NCI-H2171 treated with DMSO at 0.1 percent for 48 hours (cell line): ENCODE measurements at regions not wholly inside any gene's neighbourhood (a gene's known extent, or its start where the extent isn't known, plus 50 kb on each side); places are given as distances from the start of the nearest gene placed in this dataset.
"Not testable (repeated sequence)": the region's sequence is repeated elsewhere in the genome, so short reads cannot be mapped to it uniquely, and the experiment has no call there.

ENCODE experiments used
- DNase-seq: peaks from one replicate; lab custom pipeline; 2025; lab: John Stamatoyannopoulos, UW

DNA sequence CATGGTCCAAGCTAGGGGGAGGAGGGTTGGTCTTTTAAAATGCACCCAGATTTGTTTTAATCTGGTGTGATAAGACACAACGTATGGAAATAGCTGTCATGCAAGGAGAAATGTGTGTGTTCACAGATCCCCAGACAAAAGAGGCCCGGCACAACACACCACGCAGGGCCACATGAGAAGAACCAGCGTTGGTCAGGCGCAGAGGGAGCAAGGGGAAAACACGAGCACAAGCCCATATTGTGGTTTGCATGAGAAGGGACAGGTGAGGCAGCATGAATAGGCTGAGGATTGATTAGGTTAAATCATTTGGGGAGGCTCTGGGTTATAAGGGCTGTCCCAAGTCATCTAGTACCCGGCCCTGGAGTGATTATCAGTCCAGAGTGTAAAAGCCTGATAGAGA is 272.5 kb upstream of the NCKAP5 start:
- no peak for DNase-seq

DNA sequence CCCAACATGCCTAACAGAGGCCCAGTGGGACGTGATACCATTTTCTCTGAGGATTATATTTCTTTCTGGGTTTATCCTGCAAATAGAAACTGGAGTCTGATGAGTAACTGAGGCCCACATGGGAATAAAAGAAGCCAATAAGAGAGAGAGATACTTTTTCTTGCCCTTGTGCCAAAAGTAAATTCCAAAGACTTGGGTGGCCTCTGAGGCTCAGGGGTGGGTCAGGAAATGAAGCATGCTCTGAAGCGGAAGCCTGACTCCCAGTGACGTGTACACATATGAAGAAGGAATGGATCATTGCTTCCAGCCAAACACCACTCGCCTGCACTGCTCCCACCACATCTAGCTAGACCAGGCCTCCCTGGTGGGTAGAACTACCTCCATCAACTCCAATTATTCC is 273.6 kb upstream of the NCKAP5 start:
- DNase-seq, result no peak

DNA sequence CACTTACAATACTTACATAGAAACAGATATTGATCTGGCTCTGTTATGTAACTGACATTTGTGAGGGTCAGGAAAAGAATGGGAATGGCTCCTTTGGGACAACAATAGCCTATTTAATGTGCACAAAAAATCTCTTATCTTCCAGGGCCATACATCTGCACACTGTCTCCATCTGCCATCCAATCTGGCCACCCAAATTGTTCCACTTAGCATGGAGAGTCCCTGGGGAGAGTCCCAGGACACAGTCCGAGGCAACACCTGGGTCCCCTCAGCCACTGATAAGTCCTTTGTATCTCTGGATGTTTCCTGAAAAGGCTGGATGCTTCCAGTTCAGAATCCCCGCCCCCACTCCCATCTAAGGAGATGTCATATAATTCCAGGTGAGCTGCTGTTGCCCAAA is 274.2 kb upstream of the NCKAP5 start:
- peak; percentile 44 for DNase-seq

DNA sequence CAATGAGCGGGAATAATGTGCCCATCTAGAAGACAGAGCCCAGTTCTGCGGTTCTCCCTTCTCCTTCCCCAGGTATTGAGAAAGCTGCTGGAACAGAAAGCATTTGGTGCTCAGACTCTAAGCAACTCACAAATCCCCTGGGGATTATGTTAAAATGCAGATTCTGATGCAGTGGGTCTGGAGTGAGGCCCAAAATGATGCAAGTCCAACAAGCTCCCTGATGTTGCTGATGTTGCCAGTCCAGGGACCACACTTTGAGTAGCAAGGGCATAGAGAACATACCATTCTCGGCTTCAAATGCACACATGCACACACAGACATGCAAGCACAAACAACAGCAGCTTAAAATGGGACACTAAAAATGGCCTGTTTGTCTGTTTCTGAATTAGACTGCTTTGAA is 274.8 kb upstream of the NCKAP5 start:
- DNase-seq, result no peak

DNA sequence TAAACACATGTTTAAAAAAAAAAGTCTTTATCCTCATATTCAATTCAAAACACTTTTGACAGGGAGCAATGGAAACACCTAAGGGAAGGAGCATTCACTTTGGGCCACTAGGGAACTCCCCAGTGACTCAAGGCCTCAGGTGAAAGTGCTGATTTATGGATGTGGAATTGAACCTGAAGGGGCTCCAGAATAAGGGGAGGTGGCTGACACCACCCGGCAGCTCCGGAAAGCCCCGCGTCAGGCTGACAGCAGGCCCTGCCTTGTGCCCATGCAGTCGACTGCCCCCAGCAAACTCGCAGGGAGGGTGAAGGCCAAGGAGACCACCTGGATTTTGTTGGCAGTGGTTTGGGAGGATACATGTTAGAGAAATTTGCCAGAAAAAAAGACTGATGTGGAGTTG is 275.3 kb upstream of the NCKAP5 start:
- no peak for DNase-seq

DNA sequence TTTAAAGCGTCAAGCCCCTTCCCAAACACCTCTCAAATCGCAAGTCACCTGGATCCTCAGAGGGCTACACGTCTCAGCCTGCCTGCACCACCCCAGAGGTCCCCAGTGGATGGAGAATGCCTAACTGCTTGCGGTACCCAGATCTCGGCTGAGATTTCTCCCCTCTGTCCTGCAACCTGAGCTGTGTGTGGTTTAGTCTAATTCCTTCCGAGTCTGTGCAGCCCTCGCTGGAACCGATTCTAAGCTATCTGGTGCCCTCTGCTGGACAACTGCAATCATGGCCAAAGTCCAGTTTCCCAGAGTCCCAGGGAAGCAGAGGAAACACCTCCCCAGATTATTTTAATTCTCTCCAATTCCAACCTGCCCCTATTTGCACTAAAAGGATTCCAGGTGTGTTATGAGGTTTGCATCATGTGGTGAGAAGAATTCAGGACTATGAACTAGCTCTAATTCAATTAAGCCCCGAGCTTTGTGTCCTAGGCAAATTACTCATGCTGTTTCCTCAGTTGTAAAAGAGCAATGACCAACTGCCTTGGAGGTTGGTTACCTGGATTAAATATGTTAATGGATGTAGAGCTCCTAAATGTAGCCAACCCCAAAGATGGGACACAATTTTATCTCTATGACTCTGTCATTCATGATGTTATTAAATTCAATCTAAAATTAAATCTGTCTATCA is 276.1 kb upstream of the NCKAP5 start:
- DNase-seq, result peak; percentile 74

DNA sequence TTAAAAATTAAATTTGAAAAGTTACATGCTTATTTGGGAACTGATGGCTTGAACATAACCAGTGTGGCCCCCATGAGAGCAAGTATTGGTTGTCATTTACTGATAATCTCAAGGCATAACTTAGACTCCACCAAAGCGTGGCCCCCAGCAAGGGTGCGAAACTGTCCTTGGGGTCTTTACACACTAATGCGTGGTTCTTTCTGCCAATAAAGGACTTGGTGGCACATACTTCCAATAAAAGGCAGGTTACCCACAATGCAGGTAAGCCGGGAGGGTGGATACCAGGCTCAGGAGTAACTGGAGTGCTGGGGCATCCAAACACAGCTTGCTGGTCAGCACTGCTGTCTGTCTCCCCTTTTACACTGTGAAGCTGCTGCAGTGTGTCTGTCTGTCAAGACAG is 278.2 kb upstream of the NCKAP5 start:
- no peak for DNase-seq

DNA sequence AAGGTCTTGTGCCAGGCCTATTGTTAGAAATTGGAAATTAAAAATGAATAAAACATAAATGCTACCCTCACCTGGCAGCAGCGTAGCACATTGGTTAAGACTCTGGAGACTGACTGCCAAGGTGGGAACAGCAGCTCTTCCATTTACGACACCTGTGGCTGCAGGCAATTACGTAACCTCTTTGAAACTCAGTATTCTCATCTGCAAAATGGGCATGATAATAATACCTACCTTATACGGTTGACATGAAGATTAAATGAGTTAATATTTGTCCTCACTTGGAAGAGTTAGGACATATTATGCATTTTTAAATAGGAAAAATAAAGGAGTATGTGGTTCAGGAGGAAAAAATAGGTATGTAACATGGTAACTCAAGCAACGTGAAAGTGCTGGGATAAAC is 279.3 kb upstream of the NCKAP5 start:
- no peak for DNase-seq

DNA sequence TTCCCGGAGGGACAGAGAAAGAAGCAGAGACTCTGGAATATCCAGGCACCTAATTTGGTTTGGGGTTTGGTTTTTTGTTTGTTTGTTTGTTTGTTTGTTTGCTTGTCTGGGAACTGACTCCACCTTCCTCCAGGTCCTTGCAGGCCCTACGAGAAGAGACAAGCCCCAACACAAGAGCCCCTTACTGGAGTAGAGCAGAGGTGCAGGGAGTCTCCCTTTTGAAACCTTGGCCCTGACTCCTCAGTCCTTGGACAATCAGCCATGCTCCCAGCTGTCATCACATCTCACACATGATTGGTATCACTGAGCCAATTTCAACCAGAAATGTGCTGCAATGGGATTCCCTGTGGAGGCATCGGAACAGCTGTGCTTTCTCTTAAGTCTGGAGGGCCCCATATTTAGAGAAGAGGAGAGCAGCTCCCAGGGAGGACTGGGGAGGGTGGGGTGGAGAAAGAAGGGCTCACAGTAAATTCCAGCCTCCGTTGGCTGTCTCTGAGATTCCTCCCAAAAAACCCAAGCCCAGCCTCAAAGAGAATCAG is 279.9 kb upstream of the NCKAP5 start:
- no peak for DNase-seq

DNA sequence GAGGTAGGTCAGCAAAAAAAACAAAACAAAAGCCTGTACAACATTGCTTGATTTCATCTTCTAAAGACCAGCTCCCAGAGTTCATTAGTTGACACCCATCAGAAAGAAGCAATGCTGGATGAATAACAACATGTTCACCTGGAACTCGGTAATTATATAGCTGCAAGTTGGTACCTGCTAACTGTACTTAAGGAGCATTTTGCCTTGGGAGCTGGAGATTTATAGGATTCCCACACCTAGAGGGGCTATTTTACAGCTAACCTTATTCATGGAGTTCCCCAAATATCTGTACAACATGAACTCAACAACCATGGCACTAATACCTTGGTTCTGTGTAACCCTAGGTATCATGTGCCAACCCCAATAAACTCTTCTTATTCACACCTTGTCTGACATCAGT is 281.1 kb upstream of the NCKAP5 start:
- no peak for DNase-seq

DNA sequence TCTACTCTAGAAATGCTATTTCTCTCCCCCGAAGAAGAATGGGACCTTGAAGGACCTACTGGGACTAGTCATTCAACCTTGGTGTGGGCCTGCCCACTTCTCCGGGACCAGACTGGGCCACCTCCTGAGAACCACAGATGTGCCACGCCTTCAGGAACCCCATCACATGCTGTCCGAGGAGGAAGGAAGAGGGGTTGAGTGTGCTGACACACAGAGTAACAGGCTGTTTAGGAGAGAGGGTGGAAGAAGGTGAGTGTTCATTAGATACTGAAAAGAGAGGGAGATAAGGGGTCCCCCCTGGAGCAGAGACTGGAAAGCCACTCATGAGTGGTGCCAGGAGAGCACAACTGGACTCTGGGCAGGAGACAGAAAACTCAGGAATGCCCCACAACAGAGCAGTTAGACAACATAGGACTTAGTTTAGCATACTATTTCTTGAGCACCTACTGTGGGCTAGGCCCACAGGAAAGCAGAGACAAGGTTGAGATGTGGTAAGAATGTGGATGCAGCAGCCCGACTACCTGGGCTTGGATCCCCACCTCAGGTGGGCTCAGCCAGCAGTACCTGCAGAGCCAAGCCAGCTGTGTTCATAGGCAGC is 286.4 kb upstream of the NCKAP5 start:
- DNase-seq, result no peak

DNA sequence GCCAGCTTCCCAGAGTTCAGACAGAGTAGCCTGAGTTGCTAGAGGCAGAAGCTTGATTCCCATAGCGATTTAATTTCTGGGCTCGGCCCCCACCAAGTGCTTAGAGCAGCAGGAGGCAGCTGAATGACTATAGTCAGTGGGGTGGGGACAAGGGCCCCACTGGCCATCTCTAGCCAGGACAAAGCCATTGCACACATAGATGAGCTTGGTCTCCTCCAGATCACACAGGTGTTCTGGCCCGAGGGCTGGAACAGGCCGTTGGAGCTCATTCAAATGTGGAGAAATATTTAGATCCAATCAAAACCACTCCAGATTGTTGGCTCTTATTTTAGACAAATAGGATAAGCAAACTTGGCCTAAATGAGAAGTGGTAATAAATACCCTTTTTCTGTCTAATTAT is 287.3 kb upstream of the NCKAP5 start:
- DNase-seq, result no peak

DNA sequence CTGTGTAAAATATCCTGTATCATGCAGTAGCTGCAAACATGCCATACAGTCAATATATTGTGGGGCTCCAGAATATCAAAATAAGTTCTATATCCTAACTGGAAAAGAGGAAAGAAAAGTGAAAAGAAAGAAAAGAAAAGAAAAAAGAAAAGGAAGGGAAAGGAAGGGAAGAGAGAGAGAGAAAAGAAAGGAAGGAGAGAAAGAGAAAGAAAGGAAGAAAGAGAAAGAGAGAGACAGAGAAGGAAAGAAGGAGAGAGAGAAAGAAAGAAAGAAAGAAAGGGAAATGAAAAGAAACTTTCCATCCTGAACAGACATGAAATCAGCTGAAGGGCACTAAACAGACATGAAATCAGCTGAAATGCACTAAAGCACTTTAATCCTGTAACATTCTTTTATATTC is 288.4 kb upstream of the NCKAP5 start:
- no peak for DNase-seq

DNA sequence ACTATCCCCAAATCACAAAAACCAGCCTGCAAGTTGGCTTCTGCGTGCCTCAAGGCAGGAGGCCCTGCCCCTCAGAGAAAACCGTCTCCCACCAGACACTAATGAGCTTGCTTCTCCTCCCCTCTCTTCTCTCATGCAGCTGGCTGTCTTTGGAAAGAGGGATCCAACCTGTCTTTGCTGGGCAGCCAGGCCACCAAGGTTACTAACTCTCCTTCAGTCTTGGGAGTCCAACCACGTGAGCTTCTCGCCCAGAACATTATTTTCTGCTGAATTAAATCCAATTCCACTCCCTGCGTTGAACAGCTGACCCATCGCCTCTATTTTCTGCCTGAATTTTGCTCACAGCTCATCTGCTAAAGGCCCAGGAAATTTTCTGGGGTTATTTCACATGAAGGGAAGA is 291.3 kb upstream of the NCKAP5 start:
- DNase-seq, result no peak

DNA sequence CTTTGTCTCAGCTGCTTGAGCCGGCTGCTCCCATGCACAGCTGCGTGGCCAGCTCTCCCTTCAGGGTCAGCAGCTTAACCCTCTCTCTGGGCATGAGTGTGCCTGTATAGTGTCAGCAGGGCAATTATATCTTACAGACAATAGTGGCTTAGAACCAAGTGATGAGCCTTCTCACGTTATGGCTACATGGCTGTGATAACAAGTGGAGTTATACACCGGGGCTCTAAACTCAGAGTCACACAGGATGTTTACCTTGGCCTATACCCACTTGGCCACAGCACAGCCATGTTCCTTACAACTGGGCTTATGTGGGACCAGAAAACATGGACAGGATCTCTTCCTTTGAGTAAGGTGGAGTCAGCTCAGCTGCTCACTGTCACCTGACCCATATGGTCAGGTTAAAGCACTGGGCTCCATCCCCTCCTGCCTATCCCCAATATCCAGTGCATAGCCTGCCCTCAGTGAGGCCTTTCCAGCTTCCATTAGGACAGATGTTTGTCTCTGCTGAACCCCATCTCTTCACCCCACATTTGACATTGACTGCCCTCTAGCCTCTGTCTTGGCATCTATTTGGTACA is 294.2 kb upstream of the NCKAP5 start:
- no peak for DNase-seq

DNA sequence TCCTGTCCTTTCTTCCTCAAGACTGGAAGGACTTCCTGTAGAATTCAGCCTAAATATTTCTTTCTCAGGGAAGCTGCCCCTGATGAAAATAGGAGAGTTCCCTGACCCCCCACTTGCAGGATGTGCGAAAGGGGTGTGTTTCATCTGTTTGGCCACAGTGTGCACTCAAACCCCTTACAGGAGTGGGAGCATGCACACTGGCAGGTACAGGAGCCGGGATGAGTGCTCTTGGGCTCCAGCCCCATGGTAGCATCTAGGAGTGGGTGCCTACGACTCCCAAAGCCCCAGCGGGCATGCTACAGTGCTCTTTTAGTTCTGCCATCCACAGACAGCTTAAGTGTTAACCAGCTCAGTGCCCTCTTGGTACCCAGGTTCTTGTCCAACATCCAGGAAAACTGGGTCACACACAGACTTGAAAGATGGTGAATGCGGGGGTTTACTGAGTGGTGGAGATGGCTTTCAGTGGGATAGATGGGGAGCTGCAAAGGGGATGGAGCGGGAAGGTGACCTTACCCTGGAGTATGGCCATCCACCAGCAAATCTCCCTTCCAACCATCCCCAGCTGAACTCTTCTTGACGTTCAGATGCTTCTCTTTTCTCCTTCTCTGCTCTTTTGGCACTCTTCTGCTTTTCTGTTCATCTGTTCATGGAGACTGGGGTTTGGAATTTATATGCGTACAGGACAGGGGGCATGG is 295.0 kb upstream of the NCKAP5 start:
- no peak for DNase-seq

DNA sequence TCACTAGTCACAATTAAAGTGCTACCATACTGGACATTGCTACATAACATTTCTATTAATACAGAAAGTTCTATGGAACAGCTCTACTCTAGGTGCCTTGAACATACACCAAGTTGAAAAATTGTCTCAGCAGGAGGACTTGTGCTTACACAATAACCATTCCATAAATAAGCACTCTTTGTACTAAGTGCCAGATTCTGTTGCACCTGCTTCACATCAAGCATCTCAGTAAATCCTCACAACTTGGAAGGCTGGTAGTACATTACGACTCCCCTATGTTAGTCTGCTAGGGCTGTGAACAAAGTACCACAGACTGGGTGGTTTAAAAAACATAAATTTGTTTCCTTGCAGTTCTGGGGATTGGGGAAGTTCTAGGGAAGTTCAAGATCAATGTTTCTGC is 296.9 kb upstream of the NCKAP5 start:
- no peak for DNase-seq

DNA sequence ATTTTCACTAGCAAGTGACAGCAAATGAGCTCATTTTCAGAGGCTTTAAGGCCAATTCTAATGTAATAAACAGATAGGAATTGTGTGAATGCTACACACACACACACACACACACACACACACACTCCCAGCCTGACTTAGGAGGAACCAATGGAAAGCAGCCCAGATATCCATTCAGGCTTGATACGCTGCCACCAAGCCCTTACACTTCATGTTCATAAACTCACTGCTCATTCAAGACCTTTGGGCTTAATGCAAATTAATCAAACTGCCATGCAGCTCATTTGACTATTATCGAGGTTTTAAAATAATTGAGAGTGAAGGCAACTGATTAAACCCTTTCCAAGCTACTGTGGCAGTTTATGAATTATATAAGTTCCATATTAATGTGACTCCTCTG is 298.9 kb upstream of the NCKAP5 start:
- no peak for DNase-seq

DNA sequence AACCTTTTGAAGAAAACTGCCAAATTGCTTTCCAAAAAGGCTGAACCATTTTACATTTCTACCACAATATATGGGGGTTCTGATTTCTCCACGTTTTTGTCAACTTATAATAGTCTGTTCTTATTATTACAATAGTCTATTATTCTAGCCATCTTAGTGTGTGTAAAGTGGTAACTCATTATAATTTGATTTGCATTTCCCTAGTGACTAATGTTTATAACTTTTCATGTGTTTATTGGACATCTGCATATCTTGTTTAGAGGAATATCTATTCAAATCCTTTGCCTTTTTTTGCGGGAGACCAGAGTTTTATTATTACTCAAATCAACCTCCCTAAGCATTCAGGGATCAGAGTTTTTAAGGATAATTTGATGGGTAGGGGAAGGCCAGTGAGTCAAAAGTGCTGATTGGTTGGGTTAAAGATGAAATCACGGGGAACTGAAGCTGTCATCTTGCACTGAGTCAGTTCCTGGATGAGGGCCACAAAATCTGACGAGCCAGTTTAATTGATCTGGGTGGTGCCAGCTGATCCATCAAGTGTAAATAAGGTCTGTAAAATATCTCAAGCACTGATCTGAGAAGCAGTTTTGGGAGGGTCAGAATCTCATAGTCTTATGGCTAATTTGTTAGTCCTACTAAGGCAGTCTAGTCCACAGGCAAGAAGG is 303.4 kb upstream of the NCKAP5 start:
- no peak for DNase-seq

DNA sequence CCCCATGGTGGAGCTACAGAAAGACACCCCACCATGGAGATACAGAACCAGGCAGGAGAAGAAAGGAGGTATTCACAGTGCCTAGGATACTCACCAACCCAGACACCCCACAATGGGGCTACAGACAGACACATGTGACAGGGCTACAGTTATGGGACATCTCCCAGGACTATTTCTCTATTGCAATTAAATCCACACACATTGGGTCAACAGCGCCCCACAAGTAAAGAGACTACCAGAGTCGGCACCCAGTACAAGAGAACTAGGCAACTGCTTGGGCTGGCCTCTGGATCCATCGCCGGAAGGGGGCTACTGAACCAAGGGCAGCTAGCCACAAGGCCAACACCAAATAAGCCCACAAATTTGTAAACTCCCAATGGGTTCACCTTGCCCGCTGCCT is 310.1 kb upstream of the NCKAP5 start:
- DNase-seq, result no peak

DNA sequence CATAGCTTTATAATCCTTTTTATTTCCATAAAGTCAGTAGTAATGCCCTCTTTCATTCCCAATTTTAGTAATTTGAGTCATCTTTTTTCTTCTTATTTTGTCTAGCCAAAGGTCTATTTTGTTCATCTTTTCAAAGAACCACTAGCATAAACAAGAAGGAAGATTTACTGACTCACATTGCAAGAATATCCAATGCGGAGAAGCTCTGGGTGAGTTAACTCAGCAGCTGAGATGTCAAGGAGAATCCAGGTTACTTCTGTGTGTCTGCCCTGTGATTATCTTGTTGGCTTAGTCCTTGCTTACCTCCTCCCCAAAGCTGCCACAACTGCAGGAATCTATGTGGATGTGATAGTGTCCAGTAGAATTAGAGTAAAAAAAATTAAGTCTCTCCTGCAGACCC is 311.4 kb upstream of the NCKAP5 start:
- no peak for DNase-seq

DNA sequence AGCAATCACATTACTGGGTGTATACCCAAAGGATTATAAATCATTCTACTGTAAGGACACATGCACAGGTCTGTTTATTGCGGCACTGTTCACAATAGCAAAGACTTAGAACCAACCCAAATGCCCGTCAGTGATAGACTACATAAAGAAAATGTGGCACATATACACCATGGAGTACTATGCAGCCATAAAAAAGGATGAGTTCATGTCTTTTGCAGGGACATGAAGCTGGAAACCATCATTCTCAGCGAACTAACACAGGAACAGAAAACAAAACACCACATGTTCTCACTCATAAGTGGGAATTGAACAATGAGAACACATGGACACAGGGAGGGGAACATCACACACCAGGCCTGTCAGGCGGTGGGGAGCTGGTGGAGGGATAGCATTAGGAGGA is 313.9 kb upstream of the NCKAP5 start:
- DNase-seq, result not testable (repeated sequence)
